Kasumi-1 (cell line): ENCODE measurements at regions not wholly inside any gene's neighbourhood (a gene's known extent, or its start where the extent isn't known, plus 50 kb on each side); places are given as distances from the start of the nearest gene placed in this dataset.

Experiments
- DNase-seq, 2 experiments: peaks; one replicate each; lab custom pipeline; 2025; lab: John Stamatoyannopoulos, UW

DNA sequence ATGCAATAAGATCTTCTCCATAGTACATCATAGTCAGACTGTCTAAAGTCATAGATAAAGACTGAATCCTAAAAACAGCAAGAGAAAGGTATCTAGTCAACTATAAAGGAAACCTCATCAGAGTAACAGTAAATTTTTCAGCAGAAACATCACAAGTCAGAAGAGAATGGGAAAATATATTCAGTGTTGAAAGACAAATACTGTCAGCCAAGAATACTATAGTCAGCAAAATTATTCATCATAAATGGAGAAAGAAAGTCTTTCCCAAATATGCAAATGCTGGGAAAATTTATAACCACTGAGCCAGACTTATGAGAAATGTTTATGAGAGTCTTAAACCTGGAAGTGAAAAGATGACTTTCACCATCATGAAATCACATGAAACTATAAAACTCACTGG is 136.7 kb downstream of the KDR start:
- no peak for DNase-seq

DNA sequence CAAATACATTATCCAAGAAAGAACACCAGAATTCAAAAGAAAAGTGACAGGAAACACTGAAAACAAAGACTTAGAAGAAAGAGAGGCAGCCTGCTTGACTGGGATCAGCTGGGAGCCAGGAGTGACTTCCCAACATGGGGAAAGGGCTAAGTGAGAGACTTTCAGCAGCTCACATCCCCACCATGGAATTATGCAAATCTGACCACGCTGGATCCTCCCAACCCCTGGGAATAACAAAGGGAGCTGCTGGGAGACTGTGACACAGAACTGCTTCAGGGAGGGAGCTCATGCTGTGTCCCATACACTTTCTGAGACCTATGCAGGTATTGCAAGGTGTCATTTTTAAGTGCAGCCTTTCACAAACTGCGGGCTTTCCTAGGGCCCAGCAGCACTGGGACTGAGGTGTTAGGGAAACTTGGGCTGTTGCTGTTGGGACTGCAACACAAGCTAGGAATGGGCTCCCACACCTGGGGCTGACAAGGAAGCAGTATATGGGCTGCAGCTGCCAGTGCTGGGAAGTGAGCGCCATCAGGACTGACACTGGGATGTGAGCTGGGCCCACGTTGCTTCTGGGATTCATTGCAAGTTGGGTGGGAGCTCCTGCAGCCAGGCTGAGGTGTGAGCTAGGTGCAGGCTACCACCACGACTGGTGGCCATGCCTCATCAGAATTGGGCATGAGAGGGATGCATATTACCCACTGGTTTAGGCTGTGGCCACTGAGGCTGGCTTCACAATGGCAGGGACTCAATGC is 139.1 kb downstream of the KDR start:
- DNase-seq, result no peak

DNA sequence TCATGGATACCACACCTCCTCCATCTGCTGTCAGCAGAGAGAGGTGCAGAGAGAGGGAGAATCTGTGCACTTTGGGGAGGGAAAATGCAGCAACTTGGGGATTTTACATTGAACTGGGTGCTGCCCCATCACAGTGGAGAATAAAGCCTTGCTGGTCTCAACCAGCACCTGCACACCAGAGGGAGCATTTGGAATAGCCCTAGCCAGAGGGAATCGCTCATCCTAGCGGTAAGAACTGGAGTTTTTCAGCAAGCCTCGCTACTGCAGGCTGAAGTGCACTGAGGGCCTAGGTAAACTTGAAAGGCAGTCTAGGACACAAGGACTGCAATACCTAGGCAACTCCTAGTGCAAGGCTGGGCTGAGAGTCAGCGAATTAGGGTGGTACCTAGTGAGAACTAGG is 148.7 kb downstream of the KDR start:
- no peak for DNase-seq

DNA sequence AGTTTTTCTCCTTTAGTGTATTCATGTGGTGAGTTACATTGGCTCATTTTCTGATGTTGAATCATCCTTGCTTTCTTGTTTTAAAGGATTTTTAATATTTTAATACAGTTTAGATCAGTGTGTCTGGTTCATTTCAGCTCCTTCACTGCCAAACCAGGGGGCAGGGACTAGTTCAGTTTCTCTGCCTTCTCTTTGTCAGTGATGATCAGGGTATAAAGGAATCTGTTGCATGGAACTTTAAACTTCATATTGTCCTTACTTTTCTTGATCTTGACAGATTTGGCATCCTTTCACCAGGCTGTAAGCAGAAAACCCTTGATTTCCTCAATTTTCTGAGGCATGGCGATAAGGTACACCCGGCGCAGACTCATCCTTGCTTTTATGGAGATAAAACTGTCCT is 149.4 kb downstream of the KDR start:
- DNase-seq, result no peak

DNA sequence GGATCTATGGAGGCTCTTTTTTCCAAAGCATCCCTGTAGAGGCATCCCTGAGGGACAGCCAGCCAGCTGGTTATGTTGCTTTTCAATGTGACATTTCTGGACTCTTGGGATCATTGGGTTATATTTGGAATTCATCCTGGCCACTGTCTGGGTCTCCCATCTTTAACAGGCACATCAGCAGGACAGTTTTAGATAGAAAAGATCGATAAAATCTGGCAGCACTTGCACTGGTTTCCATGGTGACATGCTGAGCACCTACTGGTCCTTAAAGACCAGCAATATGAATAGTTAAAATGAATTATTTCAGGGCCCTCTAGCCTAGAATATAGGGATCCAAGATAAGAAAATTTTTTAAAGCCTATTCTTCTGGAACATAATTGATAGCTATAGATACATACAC is 151.6 kb downstream of the KDR start:
- DNase-seq, result no peak

DNA sequence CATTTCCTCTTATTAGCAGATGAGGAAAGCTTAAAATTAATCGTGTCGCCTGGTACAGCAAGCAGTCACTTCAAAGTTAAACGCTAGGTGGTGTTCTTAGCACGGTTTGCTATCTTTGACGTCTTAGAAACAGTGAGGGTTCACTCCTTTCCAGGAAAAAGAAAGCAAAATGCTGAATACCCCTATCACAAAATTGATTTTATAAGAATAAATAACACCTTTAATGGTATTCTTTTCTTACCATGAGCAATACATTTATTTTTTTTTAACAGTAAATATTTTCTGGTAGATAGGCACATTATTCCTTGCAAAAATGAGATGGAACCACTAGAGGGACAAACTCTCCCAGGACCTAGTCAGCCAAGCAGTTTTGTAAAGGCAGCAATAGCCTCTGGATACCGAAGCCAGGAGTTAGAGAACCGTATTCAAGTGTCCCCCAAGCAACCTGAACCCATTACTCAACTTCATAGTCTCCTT is 153.9 kb downstream of the KDR start:
- DNase-seq, result peak; percentile 99 to 100

DNA sequence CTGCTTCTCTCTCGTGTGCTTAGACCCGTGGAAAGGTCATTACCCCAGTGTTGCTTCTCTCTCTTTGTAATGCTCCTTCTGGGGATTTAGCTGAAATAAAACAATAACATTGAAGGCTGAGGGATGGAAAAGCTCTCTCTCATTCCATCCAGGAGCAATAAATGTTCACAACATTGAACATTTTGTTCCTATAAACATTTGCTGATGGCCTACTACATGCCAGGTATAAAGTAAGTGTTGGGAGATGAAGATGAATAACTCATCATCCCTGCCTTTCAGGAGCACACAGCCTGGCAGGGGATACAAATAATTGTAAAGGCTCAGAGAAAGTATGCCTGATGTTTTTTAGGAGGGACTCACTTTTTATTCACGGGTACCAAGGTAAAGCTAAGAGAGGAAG is 158.1 kb downstream of the KDR start:
- no peak for DNase-seq

DNA sequence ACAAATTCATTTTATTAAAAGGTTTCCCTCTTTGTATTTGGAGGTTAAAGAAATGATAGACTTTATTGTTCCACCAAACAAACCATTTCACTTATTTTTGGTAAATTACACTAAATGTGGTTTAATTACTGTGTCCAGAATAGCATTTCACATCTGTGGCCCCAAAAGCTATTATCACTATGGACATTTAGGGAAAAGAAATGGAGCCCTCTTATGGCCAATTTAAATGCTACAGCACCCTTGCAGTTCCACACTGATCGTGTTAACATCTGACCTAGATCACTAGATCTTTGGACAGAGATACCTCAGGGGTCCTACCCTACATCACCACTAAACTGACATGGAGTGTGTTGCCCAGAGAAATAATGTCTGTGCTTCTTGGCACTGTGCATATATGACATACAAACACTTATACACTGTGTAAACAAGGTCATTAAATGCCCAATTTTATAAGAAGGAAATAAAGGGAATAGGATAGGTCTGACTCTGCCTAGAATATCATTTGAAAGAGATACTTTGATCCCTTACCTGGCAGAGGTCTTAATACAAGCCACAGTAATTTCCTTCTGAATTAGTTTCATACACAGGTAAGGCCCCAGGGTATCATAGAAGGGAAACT is 163.9 kb downstream of the KDR start:
- peak; percentile 91 to 98 for DNase-seq

DNA sequence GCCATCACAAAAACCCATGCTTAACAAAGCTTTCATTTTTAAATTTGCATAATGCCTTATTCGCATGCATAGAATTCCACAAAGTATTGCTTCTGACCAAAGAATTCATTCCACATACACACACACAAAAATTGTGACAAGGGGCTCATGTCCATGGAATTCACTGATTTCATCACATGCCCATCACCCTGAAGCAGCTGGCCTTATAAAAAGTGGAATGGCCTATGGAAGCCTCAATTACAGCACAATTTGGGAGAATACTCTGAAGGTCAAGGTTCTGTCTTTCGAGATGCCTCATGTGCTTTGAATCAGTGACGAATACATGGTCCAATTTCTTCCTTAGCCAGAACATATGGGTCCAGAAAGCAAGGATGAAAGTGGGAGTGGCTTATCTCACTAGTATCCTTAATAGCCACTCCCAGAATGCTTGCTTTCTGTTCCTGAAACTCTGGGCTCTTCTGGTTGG is 165.7 kb downstream of the KDR start:
- no peak for DNase-seq

DNA sequence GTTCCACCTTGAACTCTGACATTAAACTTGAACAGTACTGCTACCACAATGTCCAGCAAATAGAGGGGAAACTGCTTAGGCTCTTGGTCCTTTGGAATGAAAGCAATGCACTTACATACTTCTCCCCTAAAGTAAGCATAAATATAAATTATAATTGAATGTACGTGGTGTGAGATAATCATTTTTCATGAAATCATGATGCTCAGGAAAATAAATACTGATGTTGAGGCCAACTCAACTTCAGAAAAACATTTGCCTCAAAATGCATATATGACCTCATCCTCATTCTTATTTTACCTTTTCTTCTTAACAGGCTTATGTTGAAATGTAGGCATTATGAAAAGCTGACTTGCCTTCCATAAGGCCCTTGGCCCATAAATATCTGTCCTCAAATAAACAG is 166.3 kb downstream of the KDR start:
- no peak for DNase-seq

DNA sequence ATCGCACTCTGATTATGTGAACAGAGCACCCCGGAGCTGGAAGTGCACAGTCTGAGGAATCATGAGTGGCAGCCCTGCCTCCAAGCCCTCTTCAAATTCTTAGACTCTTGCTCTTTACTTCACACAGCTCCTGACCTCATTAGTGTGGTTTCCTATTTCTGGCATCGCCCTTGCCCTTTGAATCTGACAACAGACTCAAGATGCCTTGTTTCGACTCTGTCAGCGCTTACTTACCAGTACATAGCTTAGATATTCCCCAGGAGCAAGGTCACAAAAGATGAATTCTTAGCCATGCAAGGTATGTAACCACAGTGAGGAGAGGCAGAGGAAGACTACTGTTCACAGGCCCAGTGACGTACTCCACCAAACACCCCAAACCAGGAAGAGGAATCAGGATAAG is 167.2 kb downstream of the KDR start:
- DNase-seq, result no peak

DNA sequence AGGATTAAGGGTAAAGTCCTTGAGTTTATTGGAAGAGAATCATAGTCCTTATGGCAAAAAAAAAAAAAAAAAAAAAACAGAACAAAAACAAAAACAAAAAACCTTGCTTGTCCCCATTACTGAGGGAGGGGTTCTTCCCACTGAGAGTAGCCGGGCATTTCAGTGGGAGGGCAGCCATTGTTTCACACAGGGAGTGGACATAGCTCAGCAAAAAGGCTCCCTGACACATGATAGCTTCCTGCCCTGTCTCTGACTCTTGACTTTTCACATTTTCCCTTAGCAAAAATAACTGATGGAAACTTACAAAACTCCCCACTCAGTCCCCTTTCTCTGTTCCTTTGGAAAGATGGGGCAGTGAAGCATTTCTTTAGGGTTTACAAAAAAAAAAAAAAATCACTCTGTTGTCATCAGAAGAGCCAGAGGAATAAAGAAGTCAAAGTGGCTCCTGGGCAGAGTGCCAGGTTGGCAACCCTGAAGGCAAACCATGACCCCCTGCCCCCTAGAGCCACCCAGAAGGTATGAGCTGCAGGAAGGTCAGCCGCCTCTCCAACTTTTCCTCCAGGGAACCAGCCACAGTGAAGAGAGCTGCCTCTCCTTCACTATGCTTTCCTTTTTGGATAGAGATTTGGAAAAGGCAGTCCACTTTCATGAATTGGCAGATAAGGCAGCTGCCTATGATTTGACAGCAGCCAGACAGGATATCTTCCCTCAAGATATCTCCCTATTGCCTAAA is 170.6 kb downstream of the KDR start:
- DNase-seq, result no peak

DNA sequence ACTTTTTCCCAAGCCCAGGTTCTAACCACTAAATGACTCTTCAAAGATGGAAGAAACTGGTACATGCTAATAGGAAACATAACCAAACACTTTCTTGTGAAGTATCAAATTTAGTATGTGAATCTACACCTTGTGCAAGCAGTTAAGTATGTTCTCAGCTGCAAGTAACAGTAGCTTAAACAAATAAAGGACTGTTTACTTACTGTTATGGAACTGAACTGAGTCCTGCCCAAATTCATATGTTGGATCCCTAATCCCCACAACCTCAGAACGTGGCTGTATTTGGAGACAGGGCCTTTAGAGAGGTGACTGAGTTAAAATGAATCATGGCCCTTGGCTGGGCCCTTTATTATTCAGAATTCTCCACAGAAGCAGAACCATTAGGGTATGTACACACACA is 178.7 kb downstream of the KDR start:
- no peak for DNase-seq

DNA sequence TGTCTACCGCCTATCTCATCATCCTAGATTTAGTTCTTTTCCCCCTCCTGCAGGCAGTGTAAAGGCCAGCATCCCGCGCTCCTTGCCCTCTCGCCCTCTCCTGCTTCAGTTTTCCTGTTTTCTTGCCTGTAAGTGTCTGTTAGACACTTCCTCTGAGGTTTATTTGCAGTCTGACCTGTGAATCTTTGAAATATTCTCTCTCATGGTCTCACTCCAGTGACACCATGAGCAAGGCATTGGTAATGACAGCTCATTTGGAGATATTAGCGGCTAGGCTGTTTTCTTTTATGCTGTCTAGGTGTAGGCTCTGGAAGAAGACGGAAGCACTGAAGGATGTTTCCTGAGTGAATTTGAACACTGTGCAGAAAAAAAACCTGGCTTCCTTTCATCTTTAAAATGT is 179.6 kb downstream of the KDR start:
- DNase-seq, result peak; percentile 74

DNA sequence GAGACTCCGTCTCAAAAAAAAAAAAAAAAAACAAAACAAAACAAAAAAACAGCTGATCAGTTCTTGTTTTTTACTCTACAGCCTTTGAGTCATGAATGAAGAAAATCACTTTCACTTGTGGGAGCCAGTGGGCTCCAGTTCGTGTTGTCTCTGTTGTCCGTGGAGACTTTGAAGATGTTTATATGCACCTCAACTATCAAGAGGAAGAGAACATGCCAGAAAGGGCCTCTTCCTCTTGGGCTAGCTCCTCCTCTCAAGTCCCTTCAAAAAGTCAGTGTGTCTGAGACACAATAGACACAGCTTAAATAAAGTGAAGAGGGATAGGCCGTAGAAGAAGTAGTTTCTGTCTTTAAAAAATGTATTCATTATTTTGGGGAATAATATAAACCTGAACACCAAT is 182.7 kb downstream of the KDR start:
- DNase-seq, result peak; percentile 84 to 91

DNA sequence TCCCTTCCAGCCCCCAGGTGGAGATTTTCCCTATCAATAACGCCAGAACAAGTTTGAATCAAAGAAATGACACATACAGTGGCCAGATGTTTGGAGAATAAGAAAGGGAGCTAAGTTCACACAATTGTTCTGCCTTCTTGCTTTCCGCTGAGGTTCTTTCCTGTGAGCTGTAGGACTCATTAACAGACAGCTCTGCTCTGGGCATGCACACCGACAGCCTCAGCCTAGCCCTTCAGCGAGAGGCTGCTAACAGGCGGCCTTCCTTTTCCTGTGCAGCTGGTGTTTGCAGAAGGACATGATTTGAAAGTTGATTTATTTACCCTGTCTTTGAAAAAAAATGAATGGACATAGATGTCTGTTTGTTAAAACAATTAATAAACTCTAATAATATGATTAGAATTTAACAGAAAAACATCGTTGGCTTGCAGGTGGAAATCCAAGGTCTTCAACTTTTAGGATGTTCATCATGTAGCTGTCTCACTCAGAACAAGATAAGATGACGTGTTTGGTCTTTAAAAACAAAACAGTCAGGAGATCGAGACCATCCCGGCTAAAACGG is 183.3 kb downstream of the KDR start:
- DNase-seq, result peak; percentile 98

DNA sequence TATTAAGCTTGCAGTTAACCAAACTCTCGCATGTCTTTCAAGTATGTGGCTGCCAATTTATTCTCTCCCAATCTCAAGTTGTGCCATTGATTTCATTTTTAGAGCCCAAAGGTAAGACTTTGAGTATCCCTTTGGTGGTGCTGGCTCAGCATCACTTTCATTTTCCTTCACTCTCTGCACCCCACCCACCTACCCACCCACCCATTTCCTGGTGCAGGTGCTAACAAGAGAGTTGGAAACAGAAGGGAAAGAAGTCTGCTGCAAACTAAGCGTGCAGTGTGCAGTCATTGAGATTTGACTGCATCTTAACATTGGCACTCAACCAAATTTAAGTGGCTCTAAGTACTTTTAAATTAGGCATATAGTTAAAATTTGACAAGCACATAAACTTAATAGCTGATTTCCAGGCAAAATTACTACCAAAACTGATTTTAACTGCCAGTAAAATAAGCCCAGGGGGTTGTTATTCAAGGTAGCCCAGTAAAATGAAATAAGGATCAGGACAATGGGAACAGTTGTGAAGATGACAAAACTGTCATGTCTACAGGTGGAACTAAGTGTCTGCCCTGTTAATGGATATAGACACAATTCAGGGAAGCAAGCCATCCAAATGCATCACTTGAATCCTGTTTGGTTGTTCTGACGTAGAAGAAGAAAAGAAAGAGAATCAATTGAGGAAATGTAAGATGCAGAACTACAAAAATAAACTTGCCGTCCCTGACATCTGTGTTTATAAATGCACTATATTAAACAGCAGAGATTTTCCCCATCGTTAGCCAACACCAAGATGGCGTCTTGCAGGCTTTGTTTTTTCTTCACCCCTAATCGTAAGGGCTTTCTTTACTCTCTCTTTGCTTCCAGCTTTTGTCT is 184.2 kb downstream of the KDR start:
- DNase-seq, result no peak

DNA sequence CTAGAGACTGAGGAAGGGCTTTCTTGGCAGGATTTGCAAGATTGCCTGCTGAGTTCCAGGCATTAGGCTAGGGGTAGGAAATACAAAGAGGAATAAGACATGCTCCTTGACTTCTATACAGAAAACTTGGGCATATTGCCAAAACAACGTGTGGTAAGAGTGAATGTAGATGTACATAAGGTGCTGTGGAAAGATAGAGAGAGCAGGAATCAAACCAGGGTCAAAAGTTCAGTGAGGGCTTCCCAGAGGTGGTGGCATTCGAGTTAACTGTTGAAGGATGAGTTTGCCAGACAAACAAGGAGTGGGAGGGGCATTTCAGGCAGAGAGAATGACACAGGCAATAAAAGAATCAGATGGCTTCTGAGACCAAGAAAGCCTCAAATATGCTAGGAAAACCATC is 187.9 kb downstream of the KDR start:
- DNase-seq, result peak; percentile 80 to 81

DNA sequence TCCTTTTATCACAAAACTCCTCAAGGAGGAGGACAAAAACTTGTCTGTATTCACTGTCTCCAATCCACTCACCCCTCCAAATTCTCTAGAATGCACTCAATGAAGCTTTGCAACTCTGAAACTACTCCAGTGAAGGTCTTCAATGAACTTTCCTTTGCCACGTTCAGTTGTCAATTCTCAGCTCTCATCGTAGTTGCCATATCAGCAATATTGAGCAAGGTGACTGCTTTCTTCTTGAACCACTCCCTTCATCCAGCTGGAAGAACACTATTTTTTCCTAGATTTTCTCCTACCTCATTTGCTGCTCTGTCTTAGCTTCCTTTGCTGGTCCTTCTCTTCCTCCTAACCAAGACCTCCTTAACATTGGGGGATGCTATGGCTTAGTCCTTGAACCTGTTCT is 191.8 kb downstream of the KDR start:
- DNase-seq, result no peak

DNA sequence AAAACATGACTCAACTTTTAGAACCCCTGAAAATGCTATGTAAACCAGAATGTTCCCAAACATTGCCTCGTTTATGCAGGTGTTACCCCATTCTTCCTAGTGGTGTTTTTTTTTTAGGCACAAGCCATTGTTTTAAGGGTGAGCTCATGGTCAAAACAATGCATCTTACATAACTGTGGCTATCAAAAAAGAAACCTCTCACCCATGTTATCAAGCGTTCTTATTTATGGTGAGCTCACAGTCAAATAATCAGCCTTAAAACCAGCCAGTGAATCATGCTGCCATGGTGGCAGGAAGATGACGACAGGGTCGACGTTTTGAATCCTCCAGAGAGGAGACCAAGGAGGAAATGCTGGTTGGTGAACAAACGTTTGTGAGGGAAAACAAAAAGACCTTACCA is 195.2 kb downstream of the KDR start:
- DNase-seq, result no peak

DNA sequence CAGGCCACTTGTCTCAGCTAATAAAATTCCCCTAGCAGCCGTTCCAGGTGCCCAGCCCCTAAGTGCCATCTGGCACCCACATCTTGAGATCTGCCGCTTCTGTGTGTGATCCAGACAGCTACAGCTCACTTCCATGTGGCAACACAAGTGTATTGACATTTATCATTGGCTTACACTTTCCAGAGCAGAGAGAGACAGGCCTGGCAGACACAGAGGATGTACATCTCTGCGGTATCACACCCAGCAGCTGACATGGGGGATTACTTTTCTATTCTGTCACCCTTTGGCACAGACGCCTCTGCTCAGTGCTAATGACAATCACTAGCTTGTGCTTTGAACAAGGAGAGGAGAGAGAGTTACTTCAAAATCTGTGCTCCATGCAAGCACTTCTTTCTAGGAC is 195.9 kb downstream of the KDR start:
- DNase-seq, result no peak

DNA sequence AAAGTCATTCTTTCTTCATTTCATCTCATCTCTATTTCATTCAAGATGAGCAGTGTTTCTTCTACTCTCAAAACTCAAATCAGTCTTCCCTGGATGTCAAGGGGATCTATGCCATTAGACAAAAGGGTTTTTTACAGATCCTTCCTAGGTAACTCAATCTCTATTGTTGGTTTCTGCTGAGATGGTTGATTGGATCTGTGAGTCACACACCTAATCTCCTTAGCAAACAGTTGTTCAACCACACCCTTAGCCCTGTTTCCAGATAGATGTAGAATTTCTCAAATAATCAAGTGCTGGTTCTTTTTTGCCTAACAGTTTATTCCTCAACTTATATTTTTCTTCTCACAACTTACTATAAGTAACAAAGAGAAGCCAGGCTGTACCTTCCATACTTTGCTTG is 200.5 kb downstream of the KDR start:
- no peak for DNase-seq
